ENCODE measurements at regions not wholly inside any gene's neighbourhood (a gene's known extent, or its start where the extent isn't known, plus 50 kb on each side); places are given as distances from the start of the nearest gene placed in this dataset.

DNA sequence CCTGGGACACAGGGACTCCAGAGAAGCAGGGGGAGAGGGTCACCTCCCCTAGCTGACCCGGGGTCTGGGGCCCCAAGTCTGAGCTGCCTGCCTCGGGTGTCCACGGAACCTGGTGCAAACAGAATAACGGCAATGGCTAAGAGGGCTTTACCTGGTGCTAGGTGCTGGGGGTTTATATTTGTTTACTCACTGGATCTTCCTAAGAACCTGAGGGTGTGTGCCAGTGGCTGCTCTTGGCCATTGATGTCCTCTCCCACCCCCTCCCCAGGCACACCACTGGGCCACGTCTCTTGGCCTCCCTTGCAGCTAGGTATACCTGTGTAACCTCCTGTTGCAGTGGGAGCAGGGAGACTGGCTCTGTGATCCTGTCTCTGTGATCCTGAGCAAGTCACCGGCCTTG is 157.9 kb upstream of the MLN start:
- Histone ChIP-seq H3K36me3 (ENCODE audit: insufficient read depth, low read length) (no peaks in the 10 kb centered on the region), H3K4me3 (ENCODE audit: low read length) (no peak overlapping the region), H3K27ac (ENCODE audit: low read depth, low read length) (no peak overlapping the region), H3K27me3 (ENCODE audit: insufficient read depth, low read length, poor library complexity, severe bottlenecking) (peaks cover 4% of the 10 kb centered on the region), H3K9me3 (ENCODE audit: low read length) (no peaks in the 10 kb centered on the region), H3K4me1 (ENCODE audit: insufficient read depth, low read length) (no peaks in the 10 kb centered on the region)
- Mint-ChIP-seq H3K27me3 (peaks cover 8 to 34% of the 10 kb centered on the region in 2 donors), H3K36me3 (peaks cover 0 to 3% (median 0%) of the 10 kb centered on the region in 3 donors), H3K4me3 (no peak overlapping the region), H3K27ac (no peak overlapping the region), H3K9me3 (peaks cover 0 to 1% (median 0%) of the 10 kb centered on the region in 5 donors), H3K4me1 (peaks cover 0 to 3% (median 2%) of the 10 kb centered on the region in 3 donors)
- DNase-seq = no peak
- CTCF ChIA-PET = interaction anchor here (1.3 kb wide), 1 partner anchor 10 kb away, joined by 3 read pairs; no protein-coding TSS in a partner anchor
- POLR2A ChIA-PET = no interaction called here

DNA sequence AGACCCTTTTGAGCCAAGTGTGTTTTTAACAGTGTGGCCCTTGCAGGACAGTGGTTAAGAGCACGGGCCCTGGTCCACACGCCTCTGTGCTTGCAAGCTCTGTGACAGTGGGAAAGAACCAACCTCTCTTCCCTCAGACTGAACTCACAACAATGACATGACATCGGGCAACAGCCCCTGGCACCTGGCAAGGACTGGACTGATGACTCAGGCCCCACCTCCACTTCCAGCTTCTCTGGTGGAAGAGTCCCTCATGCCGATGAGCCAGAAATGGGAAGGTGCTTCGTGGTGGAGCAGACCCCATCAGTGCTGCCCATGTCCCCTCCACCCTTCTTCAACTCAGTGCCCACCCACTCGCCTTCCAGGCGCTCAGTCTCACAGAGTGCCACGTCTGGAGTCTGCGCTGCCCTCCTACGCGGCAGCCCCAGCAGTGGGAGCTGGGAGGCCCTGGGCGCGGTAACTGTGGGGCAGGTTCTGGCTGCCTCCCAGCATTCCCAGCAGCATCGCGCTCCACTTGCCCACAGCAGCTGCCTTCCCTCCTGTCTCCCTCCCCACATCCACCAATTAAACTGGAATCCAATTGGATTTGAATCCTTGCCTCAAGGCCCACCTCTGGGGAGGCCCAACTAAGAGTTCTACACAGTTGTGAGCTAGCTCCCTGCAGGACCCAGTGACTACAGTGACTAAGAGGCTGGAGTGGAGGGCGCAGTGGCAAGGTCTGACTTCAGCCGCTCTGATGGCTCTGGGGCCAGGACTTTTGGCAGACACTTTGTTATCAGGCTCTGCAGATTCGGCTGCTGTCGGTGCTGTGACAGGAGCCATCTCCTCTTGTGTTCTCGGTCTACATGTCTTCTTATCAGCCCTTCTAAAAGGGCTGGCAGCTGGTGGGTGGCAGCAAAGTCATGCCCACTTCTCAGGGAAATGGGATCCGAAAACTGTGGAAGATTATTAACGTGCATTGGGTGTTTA is 156.8 kb upstream of the MLN start:
- peaks cover 4% of the 10 kb centered on the region for H3K27me3 ChIP-seq (ENCODE audit: insufficient read depth, low read length, poor library complexity, severe bottlenecking)

DNA sequence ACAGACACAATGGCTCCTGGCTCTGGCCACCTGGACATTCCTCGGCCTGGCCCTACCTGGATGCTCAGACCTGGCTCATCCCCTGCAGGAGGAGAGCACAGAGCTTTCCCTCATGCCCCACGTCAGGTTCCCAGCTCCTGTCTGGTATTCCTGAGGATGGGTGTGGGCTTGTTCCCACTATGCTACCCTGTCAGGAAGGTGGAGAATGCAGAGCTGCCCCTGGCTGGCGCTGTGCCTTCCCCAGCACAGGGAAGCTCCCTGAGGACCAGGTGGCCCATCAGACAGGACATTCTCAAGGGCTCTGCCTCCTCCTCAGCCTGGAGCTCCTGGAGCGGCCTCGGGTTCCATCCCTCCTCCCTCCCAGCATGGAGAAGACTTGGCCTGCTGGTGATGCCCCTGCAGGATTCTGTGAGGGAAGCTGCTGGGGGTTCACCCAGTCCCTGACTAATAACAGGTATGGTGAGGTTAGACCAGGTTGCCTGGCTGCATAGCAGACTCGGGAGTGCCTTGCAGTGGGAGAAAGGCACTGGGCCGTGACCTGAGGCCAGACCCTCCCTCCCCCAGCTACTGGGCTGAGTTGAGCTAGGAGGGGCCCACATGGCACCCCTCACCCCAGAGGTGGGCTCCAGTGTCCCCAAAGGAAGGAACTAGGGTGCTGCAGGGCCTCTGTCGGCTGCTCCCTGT is 156.0 kb upstream of the MLN start:
- Histone ChIP-seq H3K27me3 (ENCODE audit: insufficient read depth, low read length, poor library complexity, severe bottlenecking) (peaks cover under 1% of the 10 kb centered on the region), H3K4me3 (ENCODE audit: low read length) (no peak overlapping the region), H3K9me3 (ENCODE audit: low read length) (no peaks in the 10 kb centered on the region), H3K27ac (ENCODE audit: low read depth, low read length) (no peak overlapping the region), H3K36me3 (ENCODE audit: insufficient read depth, low read length) (no peaks in the 10 kb centered on the region), H3K4me1 (ENCODE audit: insufficient read depth, low read length) (no peaks in the 10 kb centered on the region)
- Mint-ChIP-seq H3K4me3 (no peak overlapping the region), H3K4me1 (peaks cover 0 to 3% (median 2%) of the 10 kb centered on the region in 3 donors), H3K27me3 (peaks cover 3 to 28% of the 10 kb centered on the region in 2 donors), H3K27ac (no peak overlapping the region), H3K9me3 (peaks cover 0 to 1% (median 0%) of the 10 kb centered on the region in 5 donors), H3K36me3 (peaks cover 0 to 3% (median 0%) of the 10 kb centered on the region in 3 donors)
- DNase-seq = no peak
- CTCF ChIA-PET = interaction anchor here (1.4 to 1.6 kb wide), 2 partner anchors 89 to 103 kb away, joined by 3 to 4 read pairs; no protein-coding TSS in a partner anchor
- POLR2A ChIA-PET = interaction anchor here (0.6 kb wide), 1 partner anchor 800 kb away, joined by 7 read pairs; no protein-coding TSS in a partner anchor

More for the DNA sequence above, 156.8 kb upstream of the MLN start:
- no peak overlapping the region for H3K27ac ChIP-seq (ENCODE audit: low read depth, low read length)
- H3K36me3 ChIP-seq (ENCODE audit: insufficient read depth, low read length) = no peaks in the 10 kb centered on the region
- Mint-ChIP-seq H3K27ac (no peak overlapping the region), H3K36me3 (peaks cover 0 to 3% (median 0%) of the 10 kb centered on the region in 3 donors), H3K4me1 (peaks cover 0 to 3% (median 2%) of the 10 kb centered on the region in 3 donors), H3K9me3 (peaks cover 0 to 1% (median 0%) of the 10 kb centered on the region in 5 donors), H3K27me3 (peaks cover 3 to 28% of the 10 kb centered on the region in 2 donors), H3K4me3 (no peak overlapping the region)
- H3K4me3 ChIP-seq (ENCODE audit: low read length) = no peak overlapping the region
- no peaks in the 10 kb centered on the region for H3K9me3 ChIP-seq (ENCODE audit: low read length)
- ChIA-PET POLR2A (no interaction called here), CTCF (interaction anchor here (1.3 to 1.6 kb wide), 2 partner anchors 9 to 103 kb away, joined by 3 to 4 read pairs; no protein-coding TSS in a partner anchor)
- no peaks in the 10 kb centered on the region for H3K4me1 ChIP-seq (ENCODE audit: insufficient read depth, low read length)
- DNase-seq = no peak

DNA sequence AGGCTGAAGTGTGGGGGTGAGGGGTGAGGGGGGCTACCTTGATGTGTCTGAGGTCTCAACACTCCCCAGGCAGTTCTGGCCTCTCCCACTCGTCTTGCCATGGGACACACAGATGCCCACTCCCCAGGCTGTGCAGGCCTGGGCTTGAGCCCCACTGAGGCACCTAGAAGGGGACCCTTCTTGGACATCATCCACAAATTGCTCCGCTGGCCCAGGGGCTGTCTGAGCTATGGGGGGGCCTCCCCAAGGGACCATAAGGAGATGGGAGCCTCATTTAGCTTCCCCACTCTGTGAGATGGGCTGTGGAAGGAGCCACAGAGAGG is 155.5 kb upstream of the MLN start:
- peaks cover 3 to 23% of the 10 kb centered on the region in 2 donors for H3K27me3 Mint-ChIP-seq
- H3K4me3 Mint-ChIP-seq = no peak overlapping the region
- no peaks in the 10 kb centered on the region for H3K9me3 ChIP-seq (ENCODE audit: low read length)
- no peak for DNase-seq
- H3K36me3 ChIP-seq (ENCODE audit: insufficient read depth, low read length) = no peaks in the 10 kb centered on the region
- peaks cover 0 to 1% (median 0%) of the 10 kb centered on the region in 5 donors for H3K9me3 Mint-ChIP-seq
- ChIA-PET CTCF (interaction anchor here (1.4 to 1.6 kb wide), 2 partner anchors 88 to 102 kb away, joined by 3 to 4 read pairs; no protein-coding TSS in a partner anchor), POLR2A (interaction anchor here (0.6 kb wide), 1 partner anchor 800 kb away, joined by 7 read pairs; no protein-coding TSS in a partner anchor)
- H3K4me1 ChIP-seq (ENCODE audit: insufficient read depth, low read length) = no peaks in the 10 kb centered on the region
- H3K4me3 ChIP-seq (ENCODE audit: low read length) = no peak overlapping the region
- H3K27ac ChIP-seq (ENCODE audit: low read depth, low read length) = no peak overlapping the region
- no peak overlapping the region for H3K27ac Mint-ChIP-seq
- H3K36me3 Mint-ChIP-seq = peaks cover 0 to 3% (median 0%) of the 10 kb centered on the region in 3 donors
- H3K27me3 ChIP-seq (ENCODE audit: insufficient read depth, low read length, poor library complexity, severe bottlenecking) = no peaks in the 10 kb centered on the region
- peaks cover 0 to 3% (median 2%) of the 10 kb centered on the region in 3 donors for H3K4me1 Mint-ChIP-seq

DNA sequence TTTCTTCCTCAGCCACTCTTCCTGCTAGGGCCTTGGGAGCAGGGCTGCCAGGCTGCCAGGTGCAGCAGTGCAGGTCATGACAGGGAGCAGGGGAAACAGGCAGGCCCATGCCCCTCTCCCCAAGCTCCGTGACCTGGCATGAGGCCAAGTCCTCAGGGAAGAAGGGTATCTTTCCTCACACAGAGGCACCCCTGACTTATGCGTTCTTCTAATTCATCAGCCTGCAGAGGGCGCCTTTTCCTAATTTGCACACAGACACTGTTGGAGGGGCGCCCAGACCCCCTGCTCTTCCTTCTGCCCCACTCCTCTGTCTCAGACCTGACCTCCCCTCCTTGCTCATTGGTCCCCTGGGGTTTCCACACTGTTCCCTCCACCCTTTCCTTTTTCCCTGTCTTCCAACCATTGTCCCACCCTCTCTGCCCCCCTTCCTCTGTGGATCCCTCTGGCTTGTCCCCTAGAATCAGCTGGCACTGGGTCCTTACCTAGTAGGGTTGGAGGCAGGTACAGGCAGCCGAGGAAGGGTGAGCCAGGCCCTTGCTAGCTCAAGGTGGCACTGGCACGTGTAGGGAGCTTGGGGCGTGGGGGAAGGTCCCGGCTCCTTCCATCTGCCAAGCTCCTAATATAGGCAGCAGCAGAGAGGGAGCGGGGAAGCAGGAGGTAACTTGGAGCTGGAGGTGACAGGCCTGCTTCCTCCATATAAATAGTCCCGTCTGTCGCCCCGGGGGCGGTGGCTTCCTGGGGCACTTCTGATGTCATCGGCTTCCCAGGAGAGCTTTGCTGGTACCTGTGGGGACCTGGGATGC is 154.9 kb upstream of the MLN start:
- CTCF ChIA-PET = interaction anchor here (1.4 kb wide), 1 partner anchor 88 kb away, joined by 3 read pairs; no protein-coding TSS in a partner anchor
- Histone ChIP-seq H3K4me3 (ENCODE audit: low read length) (no peak overlapping the region), H3K36me3 (ENCODE audit: insufficient read depth, low read length) (no peaks in the 10 kb centered on the region), H3K9me3 (ENCODE audit: low read length) (no peaks in the 10 kb centered on the region), H3K27ac (ENCODE audit: low read depth, low read length) (no peak overlapping the region), H3K4me1 (ENCODE audit: insufficient read depth, low read length) (no peaks in the 10 kb centered on the region), H3K27me3 (ENCODE audit: insufficient read depth, low read length, poor library complexity, severe bottlenecking) (no peaks in the 10 kb centered on the region)
- no peak for DNase-seq
- Mint-ChIP-seq H3K36me3 (peaks cover 0 to under 1% (median 0%) of the 10 kb centered on the region in 3 donors), H3K4me3 (no peak overlapping the region), H3K27ac (peak overlapping the region in 2 of 8 donors; percentile 43 to 75), H3K9me3 (peaks cover 0 to under 1% (median 0%) of the 10 kb centered on the region in 5 donors), H3K27me3 (peaks cover 3 to 19% of the 10 kb centered on the region in 2 donors), H3K4me1 (peaks cover 0 to 3% (median 2%) of the 10 kb centered on the region in 3 donors)
- POLR2A ChIA-PET = interaction anchor here (0.6 kb wide), 1 partner anchor 801 kb away, joined by 7 read pairs; no protein-coding TSS in a partner anchor

DNA sequence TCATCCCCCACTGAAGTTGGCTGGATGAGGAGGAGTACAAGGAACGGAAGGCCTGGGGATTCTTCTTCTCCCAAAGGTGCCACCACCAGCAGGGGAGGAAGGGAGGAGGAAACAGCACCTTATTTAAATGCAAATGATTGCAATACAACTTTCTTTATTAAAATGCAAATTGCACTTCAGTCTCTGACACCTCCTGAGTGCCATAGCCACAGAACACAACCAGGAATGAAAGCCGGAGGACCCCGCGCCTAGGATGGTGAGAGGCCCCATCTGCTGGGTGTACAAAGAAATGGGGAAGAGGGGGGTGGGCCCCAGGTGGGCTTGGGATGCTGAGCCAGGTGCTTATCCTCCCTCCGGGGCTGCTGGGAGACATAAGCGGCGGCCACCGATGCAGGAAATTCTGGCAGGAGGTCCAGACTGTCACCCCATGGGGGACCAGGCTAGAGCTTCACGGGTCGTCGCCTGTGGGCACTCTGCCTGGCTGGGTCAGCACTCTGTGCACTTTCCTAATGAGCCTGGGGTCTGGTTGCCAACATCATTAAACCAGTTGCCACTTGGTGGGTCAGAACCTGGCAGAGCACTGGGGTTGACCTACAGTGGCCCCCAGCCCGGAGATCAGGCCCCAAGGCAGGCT is 154.2 kb upstream of the MLN start:
- POLR2A ChIA-PET = no interaction called here
- Mint-ChIP-seq H3K4me1 (peaks cover 0 to 3% (median 2%) of the 10 kb centered on the region in 3 donors), H3K9me3 (no peaks in the 10 kb centered on the region), H3K4me3 (no peak overlapping the region), H3K27me3 (peaks cover 3 to 15% of the 10 kb centered on the region in 2 donors), H3K36me3 (no peaks in the 10 kb centered on the region), H3K27ac (no peak overlapping the region)
- no peak overlapping the region for H3K27ac ChIP-seq (ENCODE audit: low read depth, low read length)
- no peaks in the 10 kb centered on the region for H3K9me3 ChIP-seq (ENCODE audit: low read length)
- no peaks in the 10 kb centered on the region for H3K36me3 ChIP-seq (ENCODE audit: insufficient read depth, low read length)
- no peak for DNase-seq
- H3K4me1 ChIP-seq (ENCODE audit: insufficient read depth, low read length) = no peaks in the 10 kb centered on the region
- H3K4me3 ChIP-seq (ENCODE audit: low read length) = no peak overlapping the region
- no peaks in the 10 kb centered on the region for H3K27me3 ChIP-seq (ENCODE audit: insufficient read depth, low read length, poor library complexity, severe bottlenecking)
- CTCF ChIA-PET = no interaction called here

Data from CD8-positive, alpha-beta memory T cell (primary cell).